Keratinocyte (primary cell): ENCODE measurements at regions not wholly inside any gene's neighbourhood (a gene's known extent, or its start where the extent isn't known, plus 50 kb on each side); places are given as distances from the start of the nearest gene placed in this dataset.

Experiments
- CTCF ChIP-seq, 3 experiments: IDR thresholded peaks in 1 of 3; conservative IDR thresholded peaks in 1 of 3; optimal IDR thresholded peaks in 1 of 3; 2 replicates in 2 of 3; 3 replicates in 1 of 3; pipeline versions ENCODE3 to v1.5.1; 2011; ENCODE audit warnings: low read length in 3 of 3, mild to moderate bottlenecking in 3 of 3, moderate library complexity in 2 of 3, control low read depth in 1 of 3, inconsistent platforms in 1 of 3; ENCODE audit not compliant: insufficient read depth in 2 of 3; ENCODE audit errors: extremely low read depth in 1 of 3
- EZH2 ChIP-seq: IDR thresholded peaks from one replicate; pipeline ENCODE4 v1.6.1; 2012; ENCODE audit warnings: inconsistent platforms, mild to moderate bottlenecking, low read length, moderate library complexity

- TF ChIP-seq CTCF (optimal IDR thresholded peaks at IDR 0.05 in 1 of 3, IDR thresholded peaks at IDR 0.05 in 1 of 3, conservative IDR thresholded peaks at IDR 0.05 in 1 of 3; ENCODE audit: extremely low read depth in 1 of 3, insufficient read depth in 2 of 3, low read length in 3 of 3) (no peak), EZH2 (no peak)
These were observed 160.7 kb upstream of the RTL1 start for GRCh38 chr14:101064121-101064661.
